GM18505 (cell line): ENCODE measurements at regions not wholly inside any gene's neighbourhood (a gene's known extent, or its start where the extent isn't known, plus 50 kb on each side); places are given as distances from the start of the nearest gene placed in this dataset.

Source experiments
- ATAC-seq: cut with Tn5 transposase; IDR thresholded peaks from one replicate; pipeline ENCODE4 v1.9.1; 2021; ENCODE audit not compliant: unreplicated experiment
- POLR2A ChIP-seq: IDR thresholded peaks from 4 replicates; pipeline ENCODE4 v1.6.1; 2011; ENCODE audit warnings: borderline replicate concordance; ENCODE audit not compliant: insufficient read depth, insufficient read length; ENCODE audit errors: extremely low read depth

DNA sequence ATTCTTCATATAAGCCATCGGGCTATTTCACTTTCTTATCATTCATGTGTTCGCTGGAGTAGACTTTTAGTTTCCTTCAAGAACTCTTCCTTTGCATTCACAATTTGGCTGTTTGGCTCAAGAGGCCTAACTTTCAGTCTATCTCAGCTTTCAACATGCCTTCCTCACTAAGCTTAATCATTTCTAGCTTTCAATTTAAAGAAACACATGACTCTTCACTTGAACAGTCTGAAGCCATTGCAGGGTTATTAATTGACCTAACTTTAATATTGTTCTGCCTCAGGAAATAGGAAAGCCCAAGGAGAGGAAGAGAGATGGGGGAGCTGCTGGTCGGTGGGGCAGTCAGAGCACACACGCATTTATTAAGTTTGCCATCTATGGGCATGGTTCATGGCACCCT lies 158.1 kb downstream of the SUCLA2 start:
- peak; percentile 62 for ATAC-seq

DNA sequence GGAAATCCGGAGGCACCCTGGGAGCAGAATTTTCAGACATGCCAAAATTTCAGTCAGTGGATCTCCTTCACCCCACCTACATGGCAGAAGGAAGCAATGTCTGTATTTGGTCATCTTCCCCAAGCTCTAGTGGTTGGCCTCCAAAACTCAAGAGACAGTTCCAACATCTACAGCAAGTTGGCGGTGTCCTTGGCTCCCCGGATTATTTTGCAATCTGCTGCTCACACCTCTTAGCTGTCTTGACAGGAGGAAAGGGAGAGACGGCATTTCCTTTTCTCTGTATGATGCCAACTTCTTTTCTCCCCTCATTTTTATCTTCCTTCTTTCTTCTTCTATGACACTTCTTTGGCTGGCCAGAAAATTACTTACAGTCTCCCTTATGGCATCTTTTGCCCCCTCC lies 159.9 kb downstream of the SUCLA2 start:
- no peak for TF ChIP-seq POLR2A
- no peak for ATAC-seq

More for the DNA sequence above, 158.1 kb downstream of the SUCLA2 start:
- TF ChIP-seq POLR2A = no peak

DNA sequence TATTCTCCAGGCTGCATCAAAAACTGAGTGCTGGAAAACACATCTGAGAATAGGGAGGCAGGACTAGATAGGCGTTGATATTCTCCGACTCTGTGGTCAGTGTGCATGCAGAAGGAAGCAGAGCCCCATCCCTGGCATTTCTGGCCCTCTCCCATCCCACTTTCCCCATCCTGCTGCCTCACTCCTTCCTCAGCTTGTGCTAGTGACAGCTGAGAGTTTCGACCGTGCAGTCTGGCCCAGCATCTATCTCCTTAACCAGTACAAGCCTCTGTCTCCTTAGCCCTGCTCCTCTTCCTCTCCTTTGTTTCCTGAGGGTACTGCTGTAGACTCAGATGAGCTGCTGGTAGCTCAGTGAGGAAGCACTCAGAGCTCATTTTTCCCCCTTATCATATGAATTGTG lies 163.2 kb downstream of the SUCLA2 start:
- ATAC-seq = no peak
- no peak for TF ChIP-seq POLR2A

DNA sequence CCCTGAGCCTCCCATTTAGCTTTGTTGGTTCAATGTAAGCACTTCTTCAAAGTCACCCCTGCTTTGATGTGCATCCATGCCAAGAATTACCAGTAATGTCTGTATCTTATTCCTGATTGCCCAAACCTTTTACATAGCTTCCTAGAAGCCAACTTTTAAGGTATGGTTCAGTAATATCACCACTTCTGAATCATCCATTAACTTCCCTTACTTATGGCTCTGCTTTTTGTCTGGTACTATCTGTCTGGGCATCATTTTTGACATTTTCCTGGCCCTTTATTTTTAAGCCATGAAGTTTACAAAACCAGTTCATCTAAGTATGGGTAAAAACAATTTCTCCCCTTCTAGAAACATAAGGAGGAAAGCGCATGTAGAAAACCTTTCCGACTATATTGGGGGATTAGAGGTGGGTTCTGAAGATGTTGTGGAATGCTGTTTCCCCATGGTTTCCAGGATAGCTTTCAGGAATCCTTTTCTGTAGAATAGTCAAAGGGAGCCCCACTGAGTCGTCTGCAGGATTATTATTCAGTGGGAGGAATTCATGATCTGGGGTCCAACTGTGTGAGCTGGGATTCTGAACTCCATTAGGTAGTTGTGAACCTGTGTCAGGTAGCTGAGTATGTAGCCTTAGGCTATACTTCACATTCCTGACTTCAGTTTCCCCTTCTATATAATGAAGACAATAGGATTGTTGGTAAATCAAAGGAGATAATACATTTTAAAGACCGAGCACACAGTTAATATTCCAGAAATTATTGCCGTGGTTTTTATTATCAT lies 163.8 kb downstream of the SUCLA2 start:
- ATAC-seq = no peak
- no peak for TF ChIP-seq POLR2A

DNA sequence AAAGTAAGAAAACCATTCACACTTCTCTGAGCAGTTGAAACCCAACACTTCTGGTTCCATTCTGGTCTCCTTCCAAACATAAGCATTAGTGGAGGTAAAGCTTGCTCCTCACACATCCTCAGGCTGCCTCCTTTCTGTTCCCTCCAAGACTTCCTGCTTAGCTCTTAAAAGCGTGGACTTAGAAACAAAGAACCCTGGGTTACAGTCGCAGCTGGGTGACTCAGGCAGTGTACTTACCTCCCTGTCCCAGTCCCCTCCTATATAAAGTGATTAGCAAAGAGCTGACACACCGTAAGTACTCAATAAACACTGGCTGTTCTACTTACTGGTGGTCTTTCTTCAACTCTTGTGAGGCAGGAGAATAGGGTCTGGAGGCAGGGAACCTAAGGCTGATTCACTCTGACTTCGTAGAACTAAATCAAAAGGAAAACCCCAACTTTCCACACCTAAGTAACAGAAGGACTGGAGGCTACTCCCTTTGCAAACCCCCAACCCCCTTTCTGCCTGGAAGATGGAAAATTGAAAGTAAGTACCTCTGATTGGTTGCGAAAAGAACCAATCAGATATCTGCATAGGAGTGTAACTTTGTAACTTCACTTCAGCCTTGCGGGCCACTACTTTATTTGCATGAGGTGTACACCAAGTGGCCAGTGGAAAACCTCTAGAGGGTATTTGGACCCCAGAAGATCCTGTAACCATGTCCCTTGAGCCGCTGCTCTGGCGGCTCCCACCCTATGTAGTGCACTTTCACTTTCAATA lies 165.4 kb downstream of the SUCLA2 start:
- no peak for TF ChIP-seq POLR2A

DNA sequence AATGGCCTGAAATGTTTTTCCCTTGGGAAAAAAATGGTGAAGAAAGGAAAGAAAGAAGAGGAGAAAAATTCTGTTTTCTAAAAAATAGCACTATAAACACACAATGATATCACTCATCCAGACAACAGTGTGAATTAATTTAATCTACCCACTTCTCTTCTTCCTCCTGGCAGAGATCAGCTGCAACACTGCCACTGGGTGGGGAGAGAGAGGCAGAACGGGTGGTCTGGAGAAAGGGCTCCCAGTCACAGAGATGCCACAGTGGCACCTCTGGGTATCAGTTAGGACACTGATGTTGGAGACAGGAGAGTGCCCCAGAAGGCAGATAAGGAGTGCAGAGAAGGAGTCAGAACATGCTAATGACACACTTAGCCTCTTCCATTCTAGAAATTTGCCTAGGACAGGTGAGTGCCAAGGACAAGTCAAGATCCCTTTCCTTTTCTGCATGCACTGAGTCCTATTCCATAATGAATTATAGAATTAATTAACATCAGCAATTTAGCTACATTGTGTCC lies 168.6 kb downstream of the SUCLA2 start:
- no peak for TF ChIP-seq POLR2A
- no peak for ATAC-seq

More for the DNA sequence above, 165.4 kb downstream of the SUCLA2 start:
- no peak for ATAC-seq

DNA sequence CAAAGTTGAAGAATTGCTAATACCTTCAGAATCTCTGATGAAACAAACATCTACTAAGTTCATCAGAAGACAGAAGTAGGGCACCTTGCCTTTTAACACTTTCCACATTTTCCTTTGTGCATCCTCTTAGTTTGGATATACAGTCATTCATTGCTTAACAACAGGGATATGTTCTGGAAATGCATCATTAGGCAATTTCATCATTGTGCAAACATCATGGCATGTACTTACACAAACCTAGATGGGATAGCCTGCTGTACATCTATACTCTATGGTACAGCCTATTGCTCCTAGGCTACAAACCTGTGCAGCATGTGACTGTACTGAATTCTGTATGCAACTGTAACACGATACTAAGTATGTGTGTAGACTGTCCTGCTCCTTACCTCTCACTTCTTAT lies 169.8 kb downstream of the SUCLA2 start:
- TF ChIP-seq POLR2A = no peak
- no peak for ATAC-seq

DNA sequence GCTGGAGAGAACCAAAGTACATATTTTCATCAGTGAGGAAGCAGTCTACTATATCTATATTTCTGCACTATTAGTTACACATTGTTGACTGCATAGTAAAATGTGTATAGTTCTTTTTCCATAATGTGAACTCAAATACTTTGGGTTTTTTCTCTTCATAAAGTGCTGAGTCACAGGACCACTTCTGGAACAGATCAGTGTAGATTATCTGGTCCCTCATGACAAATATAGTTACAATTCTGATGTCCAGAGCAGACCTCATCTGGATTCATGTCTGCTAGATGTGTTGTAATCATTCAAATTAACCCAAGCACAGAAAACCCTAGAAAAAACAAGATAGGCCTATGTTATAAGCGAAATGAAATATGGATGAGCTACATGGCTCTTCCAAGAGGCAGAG lies 171.4 kb downstream of the SUCLA2 start:
- no peak for ATAC-seq
- TF ChIP-seq POLR2A = no peak

DNA sequence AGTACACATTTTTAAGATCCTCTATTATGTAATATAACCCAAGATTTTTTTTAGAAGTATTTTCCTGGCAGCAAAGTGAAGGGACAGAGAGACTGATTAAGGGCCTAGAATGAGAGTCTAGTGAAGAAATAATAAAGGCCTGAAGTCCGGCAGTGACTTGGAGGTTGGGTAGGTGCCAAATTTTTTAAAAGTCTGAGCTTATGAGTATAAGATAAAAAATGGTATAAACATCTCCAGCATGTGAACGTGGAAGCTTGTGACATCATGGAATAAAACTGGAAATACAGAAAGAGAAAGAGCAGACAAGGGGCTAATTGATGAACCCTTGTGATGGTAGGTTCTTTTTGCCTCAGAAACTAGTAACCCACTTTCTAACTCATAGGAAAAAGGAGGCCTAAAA lies 174.6 kb downstream of the SUCLA2 start:
- TF ChIP-seq POLR2A = no peak
- ATAC-seq = no peak

DNA sequence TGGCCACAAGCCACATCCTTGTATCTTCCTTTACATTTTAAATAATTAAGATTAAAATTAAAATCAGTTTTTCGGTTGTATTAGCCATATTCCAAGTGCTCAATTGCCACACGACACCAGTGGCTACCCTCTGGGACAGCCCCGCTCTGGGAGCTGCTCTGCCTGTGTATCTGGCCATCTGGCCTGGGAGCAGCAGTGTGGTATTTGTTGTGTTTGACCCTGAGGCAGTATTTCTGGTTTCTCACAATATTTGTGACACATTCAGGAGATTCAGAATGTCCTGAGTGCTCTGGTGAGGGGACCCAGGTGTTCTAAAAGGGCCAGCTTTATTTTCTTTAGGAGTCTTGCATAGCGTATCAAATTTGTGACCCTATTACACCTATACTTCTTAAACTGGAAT lies 179.0 kb downstream of the SUCLA2 start:
- TF ChIP-seq POLR2A = no peak
- ATAC-seq = no peak

DNA sequence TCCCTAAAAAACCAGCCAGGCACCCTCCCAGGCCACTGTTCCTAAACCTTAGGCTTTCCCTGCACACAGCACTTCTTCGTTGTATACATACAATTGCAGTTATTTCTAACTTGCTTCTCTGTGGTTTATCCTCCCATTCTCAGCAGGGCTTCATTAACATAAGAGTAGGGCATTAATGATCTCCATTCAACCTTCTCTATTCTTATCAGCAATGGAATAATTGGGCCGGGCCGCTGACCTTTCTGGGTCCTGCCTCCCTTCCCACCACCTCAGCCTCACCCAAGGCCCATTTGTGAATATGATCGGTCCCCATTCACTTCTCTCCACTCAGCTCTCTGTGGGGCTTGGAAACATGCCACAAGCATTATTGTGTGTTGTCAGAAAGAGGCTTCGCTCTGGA lies 184.2 kb downstream of the SUCLA2 start:
- no peak for ATAC-seq
- TF ChIP-seq POLR2A = no peak

DNA sequence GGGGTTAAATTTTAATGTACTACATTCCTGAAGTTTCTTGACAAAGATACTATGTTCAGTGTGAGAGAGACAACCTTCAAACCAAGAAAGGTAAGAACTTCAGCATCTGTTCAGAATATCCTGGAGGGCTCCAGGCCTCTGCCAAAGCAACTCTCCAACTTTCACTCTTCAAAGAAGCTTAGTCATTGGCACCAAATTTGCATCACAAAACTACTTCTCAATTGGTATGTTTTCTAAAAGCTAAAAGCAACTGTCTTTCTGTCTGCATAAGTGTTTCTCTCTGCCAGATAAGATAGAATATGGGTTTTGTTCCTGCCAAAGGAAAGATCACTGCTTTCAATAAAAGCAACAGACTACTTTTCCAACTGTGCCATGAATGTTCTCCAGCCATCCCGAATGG lies 187.4 kb downstream of the SUCLA2 start:
- ATAC-seq = no peak
- TF ChIP-seq POLR2A = no peak

DNA sequence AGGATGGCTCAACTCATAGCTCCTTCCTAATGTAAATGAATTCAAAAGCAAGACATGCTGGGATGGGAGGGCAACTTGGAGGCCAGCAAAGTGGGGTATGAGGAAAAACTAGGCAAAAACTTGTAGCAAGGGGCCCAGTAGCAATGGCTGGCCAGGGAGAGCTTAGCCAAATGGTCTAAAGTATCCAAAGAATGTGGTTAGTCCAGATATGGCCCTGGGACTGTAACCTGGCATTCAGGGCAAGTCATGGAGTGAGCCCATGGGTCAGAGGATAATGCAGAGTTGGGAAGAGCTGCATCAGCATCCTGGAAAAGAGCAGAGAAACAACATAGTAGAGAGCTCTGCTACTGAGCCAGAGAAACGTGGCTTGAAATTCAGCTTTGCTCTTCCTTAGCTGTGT lies 191.7 kb downstream of the SUCLA2 start:
- no peak for TF ChIP-seq POLR2A
- no peak for ATAC-seq

DNA sequence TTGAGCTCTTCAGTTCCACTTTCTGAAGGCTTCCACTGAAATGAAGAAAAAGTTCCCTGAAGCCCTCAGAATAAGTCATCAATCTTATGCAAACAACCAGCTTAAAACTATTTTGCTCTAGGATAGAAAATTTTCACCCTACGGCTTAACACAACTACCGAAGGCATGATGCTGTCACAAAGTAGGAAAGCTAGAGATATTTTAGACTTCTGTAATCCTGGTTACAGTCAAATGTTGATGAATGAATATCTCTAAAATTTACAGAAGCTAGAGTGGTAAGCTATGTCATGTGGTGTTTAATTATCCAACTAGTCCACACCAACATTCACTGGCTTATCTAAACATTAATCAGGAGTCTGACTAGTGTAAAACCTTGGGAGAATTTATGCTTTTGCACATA lies 197.9 kb downstream of the SUCLA2 start:
- TF ChIP-seq POLR2A = no peak
- no peak for ATAC-seq
